AG09319 (cell line): ENCODE measurements at regions not wholly inside any gene's neighbourhood (a gene's known extent, or its start where the extent isn't known, plus 50 kb on each side); places are given as distances from the start of the nearest gene placed in this dataset.

Source experiments
- DNase-seq: peaks from one replicate; pipeline ENCODE4 v3.0.0-alpha.2; 2010; ENCODE audit warnings: low read depth; ENCODE audit errors: extremely low read depth
- CTCF ChIP-seq: IDR thresholded peaks from 2 replicates; pipeline ENCODE4 v1.5.1; 2011; ENCODE audit warnings: low read depth, mild to moderate bottlenecking, inconsistent platforms, low read length, moderate library complexity

GRCh38 chr13:44171156-44171555, 202.5 kb upstream of the SERP2 start:
- no peak for TF ChIP-seq CTCF

GRCh38 chr13:44171861-44172260, 201.8 kb upstream of the SERP2 start:
- TF ChIP-seq CTCF = no peak
- no peak for DNase-seq

More at GRCh38 chr13:44171156-44171555, 202.5 kb upstream of the SERP2 start:
- DNase-seq = no peak

GRCh38 chr13:44172281-44172810, 201.3 kb upstream of the SERP2 start:
- DNase-seq = no peak
- no peak for TF ChIP-seq CTCF

- no peak for TF ChIP-seq CTCF
- no peak for DNase-seq
Measured at GRCh38 chr13:44174769-44175425, 198.7 kb upstream of the SERP2 start.

- no peak for TF ChIP-seq CTCF
- DNase-seq = no peak
Measured at GRCh38 chr13:44176173-44176572, 197.5 kb upstream of the SERP2 start.

- no peak for DNase-seq
- no peak for TF ChIP-seq CTCF
Measured at GRCh38 chr13:44180876-44181536, 192.6 kb upstream of the SERP2 start.

- TF ChIP-seq CTCF = no peak
- no peak for DNase-seq
Measured at GRCh38 chr13:44181931-44182330, 191.7 kb upstream of the SERP2 start.
